ENCODE measurements at regions not wholly inside any gene's neighbourhood (a gene's known extent, or its start where the extent isn't known, plus 50 kb on each side); places are given as distances from the start of the nearest gene placed in this dataset.

DNA sequence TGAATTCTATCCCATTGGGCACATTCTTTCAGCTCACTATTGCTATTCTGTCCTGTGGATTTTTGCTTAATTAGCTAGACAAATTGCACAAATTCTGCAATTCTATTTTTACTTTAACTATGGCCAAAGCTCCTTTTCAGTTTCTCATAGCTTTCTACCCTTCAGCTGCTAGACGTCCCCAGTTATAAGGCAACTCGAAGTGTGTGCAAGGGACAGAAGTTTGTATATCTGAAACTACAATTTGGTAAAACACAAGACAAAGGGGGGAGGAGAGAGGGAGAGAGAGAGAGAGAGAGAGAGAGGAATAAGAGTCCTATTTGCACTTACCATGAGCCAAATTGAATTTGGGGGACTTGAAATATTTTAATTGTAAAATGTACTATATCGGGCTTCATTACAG is 91.8 kb downstream of the SETD4 start:
- ATAC-seq (no peak), DNase-seq (no peak)
- intact Hi-C loops (cut with DNase I): no loop called here
- WGBS, 4 donors: 86 to 89% (median 88%) methylated on average over 3 of the region's 3 CpGs
- Histone ChIP-seq H3K4me1 (no peaks in the 10 kb centered on the region), H3K4me3 (no peak overlapping the region), H3K9me3 (no peaks in the 10 kb centered on the region), H3K27ac (no peak overlapping the region), H3K36me3 (no peaks in the 10 kb centered on the region), H3K27me3 (no peaks in the 10 kb centered on the region)
- TF ChIP-seq, protein P1, sequence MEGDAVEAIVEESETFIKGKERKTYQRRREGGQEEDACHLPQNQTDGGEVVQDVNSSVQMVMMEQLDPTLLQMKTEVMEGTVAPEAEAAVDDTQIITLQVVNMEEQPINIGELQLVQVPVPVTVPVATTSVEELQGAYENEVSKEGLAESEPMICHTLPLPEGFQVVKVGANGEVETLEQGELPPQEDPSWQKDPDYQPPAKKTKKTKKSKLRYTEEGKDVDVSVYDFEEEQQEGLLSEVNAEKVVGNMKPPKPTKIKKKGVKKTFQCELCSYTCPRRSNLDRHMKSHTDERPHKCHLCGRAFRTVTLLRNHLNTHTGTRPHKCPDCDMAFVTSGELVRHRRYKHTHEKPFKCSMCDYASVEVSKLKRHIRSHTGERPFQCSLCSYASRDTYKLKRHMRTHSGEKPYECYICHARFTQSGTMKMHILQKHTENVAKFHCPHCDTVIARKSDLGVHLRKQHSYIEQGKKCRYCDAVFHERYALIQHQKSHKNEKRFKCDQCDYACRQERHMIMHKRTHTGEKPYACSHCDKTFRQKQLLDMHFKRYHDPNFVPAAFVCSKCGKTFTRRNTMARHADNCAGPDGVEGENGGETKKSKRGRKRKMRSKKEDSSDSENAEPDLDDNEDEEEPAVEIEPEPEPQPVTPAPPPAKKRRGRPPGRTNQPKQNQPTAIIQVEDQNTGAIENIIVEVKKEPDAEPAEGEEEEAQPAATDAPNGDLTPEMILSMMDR (IDR thresholded peaks at IDR 0.05): no peak
- TF ChIP-seq POLR2A (IDR thresholded peaks at IDR 0.05): no peak

DNA sequence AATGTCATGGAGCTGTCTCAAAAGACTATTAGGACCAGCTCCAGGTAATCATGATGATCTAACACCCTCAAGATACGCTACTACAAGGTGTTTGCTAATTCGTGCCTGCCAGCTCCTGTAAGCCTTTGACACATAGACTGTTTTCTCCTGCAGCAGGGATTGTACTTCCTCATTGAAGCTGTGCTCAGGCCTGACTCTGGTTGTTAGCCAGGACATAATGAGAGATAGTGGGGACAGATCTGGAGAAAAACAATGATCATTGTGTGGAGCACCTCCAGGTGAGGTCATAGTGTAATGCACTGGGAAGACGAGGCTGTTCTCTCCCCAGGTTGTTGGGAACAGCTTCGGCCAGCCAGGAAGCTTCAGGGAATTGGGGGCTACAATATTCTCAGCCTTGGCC is 94.6 kb downstream of the SETD4 start:
- Histone ChIP-seq H3K4me1 (no peaks in the 10 kb centered on the region), H3K36me3 (no peaks in the 10 kb centered on the region), H3K27ac (no peak overlapping the region), H3K9me3 (no peaks in the 10 kb centered on the region), H3K4me3 (no peak overlapping the region), H3K27me3 (peaks cover 0 to 14% (median 0%) of the 10 kb centered on the region in 9 donors)
- TF ChIP-seq, protein P1 (IDR thresholded peaks at IDR 0.05): no peak
- no peak for TF ChIP-seq POLR2A (IDR thresholded peaks at IDR 0.05)
- no peak for ATAC-seq
- 69 to 85% (median 80%) methylated on average over 4 of the region's 4 CpGs for WGBS, 4 donors
- no peak for DNase-seq
- intact Hi-C loops (cut with DNase I): no loop called here

DNA sequence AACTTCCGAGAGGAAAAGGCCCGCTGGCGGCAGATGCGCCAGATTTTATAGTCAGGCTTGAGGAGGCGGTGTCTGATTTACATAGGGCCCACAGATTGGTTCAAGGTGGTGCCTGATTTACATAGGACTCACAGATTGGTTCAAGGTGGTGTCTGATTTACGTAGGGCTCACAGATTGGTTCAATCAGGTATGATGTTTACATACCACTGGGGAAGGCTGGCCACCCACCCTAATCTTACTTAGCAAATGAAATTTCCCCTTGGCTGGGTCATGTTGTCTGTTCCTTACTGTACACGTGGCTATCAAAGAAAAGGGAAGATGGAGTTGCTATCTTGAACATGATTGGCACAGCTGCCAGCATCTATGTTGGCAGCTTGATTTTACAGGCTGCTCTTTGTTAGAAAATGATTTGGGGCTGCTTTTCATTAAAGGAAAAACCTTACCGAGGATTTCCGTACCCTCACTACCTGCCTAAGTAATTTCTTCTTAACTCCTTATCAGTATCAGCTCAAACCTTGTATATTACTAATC is 96.3 kb downstream of the SETD4 start:
- H3K27ac ChIP-seq: no peak overlapping the region
- peaks cover 0 to 14% (median 0%) of the 10 kb centered on the region in 9 donors for H3K27me3 ChIP-seq
- H3K36me3 ChIP-seq: no peaks in the 10 kb centered on the region
- no peak for TF ChIP-seq POLR2A (IDR thresholded peaks at IDR 0.05)
- TF ChIP-seq, protein P1 (IDR thresholded peaks at IDR 0.05): no peak
- ATAC-seq (no peak), DNase-seq (no peak)
- H3K4me1 ChIP-seq: no peaks in the 10 kb centered on the region
- intact Hi-C loops (cut with DNase I): no loop called here
- no peaks in the 10 kb centered on the region for H3K9me3 ChIP-seq
- WGBS, 4 donors: 73 to 80% (median 77%) methylated on average over 9 of the region's 9 CpGs
- H3K4me3 ChIP-seq: no peak overlapping the region

DNA sequence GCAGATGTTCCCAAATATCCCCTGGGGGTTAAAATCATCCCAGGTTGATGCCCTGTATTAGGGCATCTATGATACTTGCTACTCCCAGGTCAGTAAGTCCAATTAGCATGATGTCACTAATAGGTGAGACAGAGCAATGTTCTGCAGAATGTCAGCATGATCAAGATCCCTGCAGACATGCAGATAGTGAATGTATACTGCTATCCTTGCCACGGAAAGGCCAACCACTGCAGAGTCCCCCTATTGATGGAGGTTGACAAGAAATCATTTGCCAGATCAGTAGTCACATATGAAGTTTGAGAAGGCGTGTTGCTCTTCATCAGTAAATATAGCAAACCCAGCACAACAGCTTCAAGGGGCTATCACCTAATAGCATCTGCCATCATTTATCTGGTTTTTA is 97.4 kb downstream of the SETD4 start:
- H3K36me3 ChIP-seq: no peaks in the 10 kb centered on the region
- 71 to 87% (median 84%) methylated on average over 2 of the region's 2 CpGs for WGBS, 4 donors
- ATAC-seq (no peak), DNase-seq (no peak)
- H3K4me3 ChIP-seq: no peak overlapping the region
- peaks cover 0 to 14% (median 0%) of the 10 kb centered on the region in 9 donors for H3K27me3 ChIP-seq
- intact Hi-C loops (cut with DNase I): no loop called here
- TF ChIP-seq, protein P1 (IDR thresholded peaks at IDR 0.05): no peak
- TF ChIP-seq POLR2A (IDR thresholded peaks at IDR 0.05): no peak
- no peaks in the 10 kb centered on the region for H3K9me3 ChIP-seq
- H3K27ac ChIP-seq: no peak overlapping the region
- no peaks in the 10 kb centered on the region for H3K4me1 ChIP-seq

Measured in heart left ventricle (tissue), 16 donors.